ENCODE measurements at regions not wholly inside any gene's neighbourhood (a gene's known extent, or its start where the extent isn't known, plus 50 kb on each side); places are given as distances from the start of the nearest gene placed in this dataset.

DNA sequence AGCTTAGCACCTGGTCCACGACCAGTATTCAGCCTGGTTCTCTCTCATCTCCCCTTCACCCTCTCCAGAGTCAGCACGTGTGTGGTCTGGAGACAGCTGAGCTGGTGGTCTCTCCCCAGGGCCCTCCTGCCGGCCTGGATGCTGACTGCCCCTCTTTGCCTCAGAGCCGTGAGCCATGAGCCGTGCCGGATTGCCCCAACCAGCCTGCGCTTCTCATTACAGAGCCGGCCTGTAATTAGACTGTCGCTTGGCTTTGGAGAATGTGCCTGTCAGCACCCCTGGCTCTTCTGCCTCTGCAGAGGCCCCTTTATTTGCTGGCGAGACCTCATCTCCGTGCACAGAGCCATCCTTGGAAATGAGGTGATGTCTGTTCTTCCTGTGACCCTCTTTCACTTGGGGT is 118.7 kb upstream of the BOD1 start:
- H3K36me3 ChIP-seq (ENCODE audit: insufficient read depth, low read depth, low read length): no peaks in the 10 kb centered on the region
- no peak overlapping the region for H3K4me3 ChIP-seq (ENCODE audit: low read length)
- H3K4me1 ChIP-seq (ENCODE audit: insufficient read depth, low read length): no peaks in the 10 kb centered on the region; the same call in 1 of the 2 replicates
- no peaks in the 10 kb centered on the region for H3K9me3 ChIP-seq (ENCODE audit: insufficient read depth, low read depth, low read length)
- no peak overlapping the region for H3K27ac ChIP-seq (ENCODE audit: low read length)
- H3K27me3 ChIP-seq (ENCODE audit: insufficient read depth, low read length): no peaks in the 10 kb centered on the region
- no peak overlapping the region for H3K9ac ChIP-seq (ENCODE audit: low read depth, low read length)

DNA sequence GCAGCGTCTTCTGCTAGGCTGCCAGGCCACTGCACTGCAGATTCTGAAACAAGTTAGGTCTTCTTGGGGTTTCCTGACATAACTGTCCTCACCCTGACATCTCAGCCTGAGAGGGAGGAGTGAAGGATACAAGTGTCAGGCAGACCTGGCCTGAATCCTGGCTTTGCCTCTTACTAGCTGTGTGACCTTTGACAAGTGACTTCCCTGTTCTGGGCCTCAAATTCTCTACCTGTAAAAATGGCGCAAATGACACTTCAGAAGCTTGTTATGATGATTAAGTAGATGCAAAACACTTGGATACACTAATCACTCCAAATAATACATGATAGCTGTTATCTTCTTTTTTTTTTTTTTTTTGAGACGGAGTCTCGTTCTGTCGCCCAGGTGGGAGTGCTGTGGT is 119.2 kb upstream of the BOD1 start:
- no peaks in the 10 kb centered on the region; the same call in 1 of the 2 replicates for H3K4me1 ChIP-seq (ENCODE audit: insufficient read depth, low read length)
- no peaks in the 10 kb centered on the region for H3K27me3 ChIP-seq (ENCODE audit: insufficient read depth, low read length)
- no peak overlapping the region for H3K27ac ChIP-seq (ENCODE audit: low read length)
- H3K4me3 ChIP-seq (ENCODE audit: low read length): no peak overlapping the region
- H3K9ac ChIP-seq (ENCODE audit: low read depth, low read length): no peak overlapping the region
- no peaks in the 10 kb centered on the region for H3K9me3 ChIP-seq (ENCODE audit: insufficient read depth, low read depth, low read length)
- H3K36me3 ChIP-seq (ENCODE audit: insufficient read depth, low read depth, low read length): no peaks in the 10 kb centered on the region

- no peak overlapping the region for H3K27ac ChIP-seq (ENCODE audit: low read length)
- H3K27me3 ChIP-seq (ENCODE audit: insufficient read depth, low read length): no peaks in the 10 kb centered on the region
- no peaks in the 10 kb centered on the region; the same call in 1 of the 2 replicates for H3K4me1 ChIP-seq (ENCODE audit: insufficient read depth, low read length)
- no peak overlapping the region for H3K9ac ChIP-seq (ENCODE audit: low read depth, low read length)
- H3K36me3 ChIP-seq (ENCODE audit: insufficient read depth, low read depth, low read length): no peaks in the 10 kb centered on the region
- H3K9me3 ChIP-seq (ENCODE audit: insufficient read depth, low read depth, low read length): no peaks in the 10 kb centered on the region
- no peak overlapping the region for H3K4me3 ChIP-seq (ENCODE audit: low read length)
Measured at GRCh38 chr5:173736374-173736773, 119.9 kb upstream of the BOD1 start.

DNA sequence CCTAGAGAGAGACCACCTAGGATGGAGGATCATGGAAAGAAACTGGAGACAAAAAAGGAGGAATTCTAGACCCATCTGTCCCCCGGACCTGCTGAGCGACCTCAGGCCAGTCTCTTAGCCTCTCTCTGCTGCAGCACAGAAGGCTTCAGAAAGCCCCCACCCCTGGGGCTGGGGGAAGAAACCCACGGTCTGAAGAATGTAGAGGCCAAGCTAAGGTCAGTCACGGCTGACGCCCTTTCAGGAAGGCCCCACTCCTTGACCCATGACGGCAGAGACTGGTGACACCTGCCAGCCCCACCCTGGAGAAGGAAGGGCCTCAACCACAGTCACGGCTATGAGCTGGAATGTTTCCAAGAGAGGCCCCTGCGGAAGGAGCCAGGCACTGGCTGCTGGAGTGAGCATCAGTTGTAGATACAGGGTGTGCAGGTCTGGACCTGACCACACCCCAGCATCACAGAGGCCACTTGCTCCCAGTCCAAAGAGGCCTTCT is 120.5 kb upstream of the BOD1 start:
- no peaks in the 10 kb centered on the region for H3K27me3 ChIP-seq (ENCODE audit: insufficient read depth, low read length)
- no peak overlapping the region for H3K4me3 ChIP-seq (ENCODE audit: low read length)
- no peaks in the 10 kb centered on the region; the same call in 1 of the 2 replicates for H3K4me1 ChIP-seq (ENCODE audit: insufficient read depth, low read length)
- H3K36me3 ChIP-seq (ENCODE audit: insufficient read depth, low read depth, low read length): no peaks in the 10 kb centered on the region
- H3K9me3 ChIP-seq (ENCODE audit: insufficient read depth, low read depth, low read length): no peaks in the 10 kb centered on the region
- H3K27ac ChIP-seq (ENCODE audit: low read length): no peak overlapping the region
- H3K9ac ChIP-seq (ENCODE audit: low read depth, low read length): no peak overlapping the region

GRCh38 chr5:173739741-173740140 is 123.3 kb upstream of the BOD1 start:
- Histone ChIP-seq H3K27me3 (ENCODE audit: insufficient read depth, low read length) (no peaks in the 10 kb centered on the region), H3K9me3 (ENCODE audit: insufficient read depth, low read depth, low read length) (no peaks in the 10 kb centered on the region), H3K36me3 (ENCODE audit: insufficient read depth, low read depth, low read length) (no peaks in the 10 kb centered on the region), H3K9ac (ENCODE audit: low read depth, low read length) (no peak overlapping the region), H3K4me3 (ENCODE audit: low read length) (no peak overlapping the region), H3K4me1 (ENCODE audit: insufficient read depth, low read length) (peaks cover 8% of the 10 kb centered on the region), H3K27ac (ENCODE audit: low read length) (no peak overlapping the region)

GRCh38 chr5:173740400-173740799 is 124.0 kb upstream of the BOD1 start:
- no peak overlapping the region for H3K9ac ChIP-seq (ENCODE audit: low read depth, low read length)
- H3K27me3 ChIP-seq (ENCODE audit: insufficient read depth, low read length): no peaks in the 10 kb centered on the region
- no peaks in the 10 kb centered on the region for H3K9me3 ChIP-seq (ENCODE audit: insufficient read depth, low read depth, low read length)
- peaks cover 15% of the 10 kb centered on the region for H3K4me1 ChIP-seq (ENCODE audit: insufficient read depth, low read length)
- H3K36me3 ChIP-seq (ENCODE audit: insufficient read depth, low read depth, low read length): no peaks in the 10 kb centered on the region
- H3K27ac ChIP-seq (ENCODE audit: low read length): no peak overlapping the region
- H3K4me3 ChIP-seq (ENCODE audit: low read length): no peak overlapping the region

GRCh38 chr5:173741087-173741486 is 124.6 kb upstream of the BOD1 start:
- H3K27me3 ChIP-seq (ENCODE audit: insufficient read depth, low read length): no peaks in the 10 kb centered on the region
- H3K36me3 ChIP-seq (ENCODE audit: insufficient read depth, low read depth, low read length): no peaks in the 10 kb centered on the region
- no peak overlapping the region for H3K4me3 ChIP-seq (ENCODE audit: low read length)
- peaks cover 22% of the 10 kb centered on the region for H3K4me1 ChIP-seq (ENCODE audit: insufficient read depth, low read length)
- H3K9me3 ChIP-seq (ENCODE audit: insufficient read depth, low read depth, low read length): no peaks in the 10 kb centered on the region
- no peak overlapping the region for H3K9ac ChIP-seq (ENCODE audit: low read depth, low read length)
- H3K27ac ChIP-seq (ENCODE audit: low read length): no peak overlapping the region

GRCh38 chr5:173741729-173742431 is 125.4 kb upstream of the BOD1 start:
- H3K4me3 ChIP-seq (ENCODE audit: low read length): no peak overlapping the region
- H3K27me3 ChIP-seq (ENCODE audit: insufficient read depth, low read length): no peaks in the 10 kb centered on the region
- H3K36me3 ChIP-seq (ENCODE audit: insufficient read depth, low read depth, low read length): no peaks in the 10 kb centered on the region
- H3K4me1 ChIP-seq (ENCODE audit: insufficient read depth, low read length): peaks cover 25% of the 10 kb centered on the region
- H3K9ac ChIP-seq (ENCODE audit: low read depth, low read length): no peak overlapping the region
- H3K9me3 ChIP-seq (ENCODE audit: insufficient read depth, low read depth, low read length): no peaks in the 10 kb centered on the region
- no peak overlapping the region for H3K27ac ChIP-seq (ENCODE audit: low read length)

DNA sequence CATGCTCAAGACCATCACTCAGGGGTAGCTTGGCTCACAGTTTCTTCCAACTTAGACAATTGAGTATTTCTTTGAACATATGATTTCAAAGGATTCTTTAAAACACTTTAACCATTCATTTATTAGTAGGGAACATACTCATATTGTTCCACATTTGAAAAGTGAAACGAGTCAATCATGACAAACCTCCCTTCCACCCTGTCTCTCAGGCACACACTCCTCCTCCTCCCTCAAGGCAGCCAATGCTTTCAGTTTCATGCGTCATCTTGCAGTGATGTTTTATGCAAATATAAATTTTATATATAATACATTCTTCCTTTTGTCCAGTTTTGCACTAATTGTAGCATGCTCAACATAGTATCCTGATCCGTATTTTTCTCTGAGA is 126.0 kb upstream of the BOD1 start:
- no peak overlapping the region for H3K4me3 ChIP-seq (ENCODE audit: low read length)
- no peak overlapping the region for H3K27ac ChIP-seq (ENCODE audit: low read length)
- H3K9me3 ChIP-seq (ENCODE audit: insufficient read depth, low read depth, low read length): no peaks in the 10 kb centered on the region
- H3K27me3 ChIP-seq (ENCODE audit: insufficient read depth, low read length): no peaks in the 10 kb centered on the region
- peaks cover 25% of the 10 kb centered on the region for H3K4me1 ChIP-seq (ENCODE audit: insufficient read depth, low read length)
- H3K36me3 ChIP-seq (ENCODE audit: insufficient read depth, low read depth, low read length): no peaks in the 10 kb centered on the region
- H3K9ac ChIP-seq (ENCODE audit: low read depth, low read length): no peak overlapping the region

DNA sequence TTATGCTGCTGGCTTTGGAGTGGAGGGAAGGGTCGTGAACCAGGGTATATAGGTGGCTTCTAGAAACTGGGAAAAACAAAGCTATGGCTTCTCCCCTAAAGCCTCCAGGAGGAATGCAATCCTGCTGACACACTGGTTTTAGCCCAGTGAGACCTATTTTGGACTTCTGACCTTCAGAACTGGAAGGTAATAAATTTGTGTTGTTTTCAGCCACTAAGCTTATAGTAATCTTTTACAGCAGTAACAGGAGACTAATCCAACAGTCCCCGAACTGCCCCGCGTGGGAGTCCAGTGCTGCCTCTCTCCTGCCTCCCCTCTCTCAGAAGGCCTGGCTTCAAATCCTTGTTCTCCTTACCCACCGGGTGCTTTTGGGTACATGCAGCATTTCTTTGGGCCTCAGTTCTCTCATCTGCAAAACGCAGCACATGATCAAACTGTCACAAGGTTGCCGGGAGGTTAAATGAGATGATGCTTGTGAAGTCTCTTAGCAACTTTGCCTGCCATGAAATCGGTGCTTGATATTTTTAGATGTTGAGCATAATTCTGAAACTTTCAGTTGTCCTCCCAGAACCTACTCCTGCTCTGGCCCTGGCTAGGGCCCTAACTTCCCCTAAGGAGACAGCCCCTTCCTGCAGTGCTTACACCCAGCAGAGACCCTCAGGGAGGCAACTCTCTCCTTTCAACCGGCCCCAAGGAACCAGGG is 127.3 kb upstream of the BOD1 start:
- peak overlapping the region; percentile 20; the same call in 1 of the 2 replicates for H3K9ac ChIP-seq (ENCODE audit: low read depth, low read length)
- no peaks in the 10 kb centered on the region for H3K9me3 ChIP-seq (ENCODE audit: insufficient read depth, low read depth, low read length)
- no peaks in the 10 kb centered on the region for H3K36me3 ChIP-seq (ENCODE audit: insufficient read depth, low read depth, low read length)
- no peaks in the 10 kb centered on the region for H3K27me3 ChIP-seq (ENCODE audit: insufficient read depth, low read length)
- no peak overlapping the region for H3K27ac ChIP-seq (ENCODE audit: low read length)
- peaks cover 25% of the 10 kb centered on the region for H3K4me1 ChIP-seq (ENCODE audit: insufficient read depth, low read length)
- no peak overlapping the region for H3K4me3 ChIP-seq (ENCODE audit: low read length)

DNA sequence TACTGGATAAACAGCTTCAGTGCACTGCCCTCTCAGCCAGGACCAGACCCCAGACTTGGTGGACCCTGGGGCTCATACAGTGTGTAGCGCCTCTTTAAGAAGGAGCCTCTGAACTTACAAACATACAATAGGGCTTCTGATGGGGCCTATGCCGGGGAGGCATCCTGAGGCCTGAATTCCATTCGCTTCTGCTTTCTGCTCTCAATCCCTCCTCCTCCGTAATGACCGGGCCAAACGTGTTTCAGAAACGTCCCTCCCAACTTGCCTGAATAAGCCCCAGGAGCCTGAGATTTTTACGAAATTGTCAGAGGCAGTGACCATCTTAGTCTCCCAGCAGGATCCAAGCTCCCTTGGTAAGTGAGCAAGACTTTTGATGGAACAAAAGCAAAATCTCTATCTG is 128.1 kb upstream of the BOD1 start:
- no peak overlapping the region for H3K27ac ChIP-seq (ENCODE audit: low read length)
- peak overlapping the region; percentile 20; the same call in 1 of the 2 replicates for H3K9ac ChIP-seq (ENCODE audit: low read depth, low read length)

GRCh38 chr5:173745123-173745522 is 128.7 kb upstream of the BOD1 start:
- H3K27ac ChIP-seq (ENCODE audit: low read length): no peak overlapping the region
- H3K9me3 ChIP-seq (ENCODE audit: insufficient read depth, low read depth, low read length): no peaks in the 10 kb centered on the region
- peak overlapping the region; percentile 33; the same call in 1 of the 2 replicates for H3K4me3 ChIP-seq (ENCODE audit: low read length)
- H3K4me1 ChIP-seq (ENCODE audit: insufficient read depth, low read length): peaks cover 25% of the 10 kb centered on the region
- peak overlapping the region; percentile 45; the same call in 1 of the 2 replicates for H3K9ac ChIP-seq (ENCODE audit: low read depth, low read length)
- no peaks in the 10 kb centered on the region for H3K36me3 ChIP-seq (ENCODE audit: insufficient read depth, low read depth, low read length)
- H3K27me3 ChIP-seq (ENCODE audit: insufficient read depth, low read length): no peaks in the 10 kb centered on the region

More for the DNA sequence above, 128.1 kb upstream of the BOD1 start:
- H3K9me3 ChIP-seq (ENCODE audit: insufficient read depth, low read depth, low read length): no peaks in the 10 kb centered on the region
- H3K4me1 ChIP-seq (ENCODE audit: insufficient read depth, low read length): peaks cover 25% of the 10 kb centered on the region
- H3K27me3 ChIP-seq (ENCODE audit: insufficient read depth, low read length): no peaks in the 10 kb centered on the region
- H3K4me3 ChIP-seq (ENCODE audit: low read length): peak overlapping the region; percentile 33; the same call in 1 of the 2 replicates
- H3K36me3 ChIP-seq (ENCODE audit: insufficient read depth, low read depth, low read length): no peaks in the 10 kb centered on the region
